GM19395 (cell line): ENCODE measurements at regions not wholly inside any gene's neighbourhood (a gene's known extent, or its start where the extent isn't known, plus 50 kb on each side); places are given as distances from the start of the nearest gene placed in this dataset.
"Not testable (repeated sequence)": the region's sequence is repeated elsewhere in the genome, so short reads cannot be mapped to it uniquely, and the experiment has no call there.

Experiments
- ATAC-seq: cut with Tn5 transposase; IDR thresholded peaks from one replicate; pipeline ENCODE4 v1.9.1; 2021; ENCODE audit warnings: mild to moderate bottlenecking, moderate library complexity; ENCODE audit not compliant: unreplicated experiment

DNA sequence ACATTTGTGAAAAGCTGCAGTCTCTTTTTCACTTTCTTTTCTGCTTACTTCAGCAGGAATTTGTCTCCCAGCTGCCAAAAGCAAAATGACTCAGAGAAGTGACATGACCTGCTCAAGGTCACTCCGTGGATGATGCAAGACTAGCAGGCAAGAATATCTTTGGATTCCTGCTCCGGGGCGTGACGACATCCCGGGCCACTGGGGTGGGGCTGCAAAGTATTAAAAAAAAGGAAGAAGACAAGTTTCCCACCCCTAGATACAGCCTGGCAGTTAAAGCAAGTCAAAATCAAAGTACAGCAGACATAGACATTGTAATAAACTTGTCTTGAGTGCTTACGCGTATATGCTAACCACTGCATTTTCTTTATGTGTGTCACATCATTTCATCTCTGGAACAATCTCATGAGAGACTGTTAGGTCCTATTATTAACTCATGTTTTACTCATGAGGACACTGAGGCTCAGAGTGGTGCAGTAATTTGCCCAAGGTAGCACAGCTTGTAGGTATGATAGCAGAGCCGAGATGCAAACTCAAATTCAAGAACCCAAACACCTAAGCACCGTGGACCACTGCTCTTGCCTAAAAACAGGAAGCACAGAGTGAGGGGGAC, 485.2 kb upstream of the PROK2 start:
- no peak for ATAC-seq

DNA sequence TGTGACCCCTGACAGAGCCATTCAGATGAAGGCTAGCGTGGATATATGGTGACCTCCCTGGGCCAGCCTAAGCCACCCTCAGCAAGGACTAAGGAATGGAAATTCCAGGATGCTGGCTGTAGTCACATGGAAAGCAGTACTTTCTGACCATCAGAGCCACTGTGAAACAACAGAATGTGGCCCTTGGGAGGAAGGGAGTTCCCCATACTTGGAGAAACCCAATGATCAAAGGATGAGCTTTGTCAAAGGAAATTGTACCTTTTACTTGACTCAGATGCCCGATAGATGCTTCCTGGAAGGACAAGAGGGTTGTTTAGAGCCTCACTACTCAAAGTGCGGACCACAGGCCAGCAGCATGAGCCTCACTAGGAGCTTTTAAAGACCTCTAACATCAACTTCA, 484.5 kb upstream of the PROK2 start:
- ATAC-seq, result no peak

- not testable (repeated sequence) for ATAC-seq
Measured at GRCh38 chr3:72266921-72267524, 482.1 kb upstream of the PROK2 start.

DNA sequence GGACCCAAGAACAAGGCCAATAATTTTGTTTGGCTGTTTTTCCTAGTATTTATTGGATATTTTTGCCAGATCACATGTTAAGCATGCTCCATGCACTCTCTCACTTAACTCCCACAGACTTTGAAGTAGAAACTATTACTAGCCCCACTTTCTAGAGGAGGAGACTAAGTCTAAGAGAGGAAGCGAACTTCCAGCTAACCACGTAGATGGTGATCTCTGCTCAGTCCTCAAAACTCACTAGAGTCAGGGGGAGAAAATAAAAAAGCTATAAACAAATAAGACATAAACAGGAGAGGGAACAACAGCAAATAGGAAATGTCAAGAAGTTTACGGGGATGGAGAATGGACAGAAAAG, 481.0 kb upstream of the PROK2 start:
- peak; percentile 36 for ATAC-seq

- peak; percentile 72 for ATAC-seq
Measured at GRCh38 chr3:72265256-72266015, 480.5 kb upstream of the PROK2 start.

GRCh38 chr3:72263223-72263990, 478.5 kb upstream of the PROK2 start:
- no peak for ATAC-seq

DNA sequence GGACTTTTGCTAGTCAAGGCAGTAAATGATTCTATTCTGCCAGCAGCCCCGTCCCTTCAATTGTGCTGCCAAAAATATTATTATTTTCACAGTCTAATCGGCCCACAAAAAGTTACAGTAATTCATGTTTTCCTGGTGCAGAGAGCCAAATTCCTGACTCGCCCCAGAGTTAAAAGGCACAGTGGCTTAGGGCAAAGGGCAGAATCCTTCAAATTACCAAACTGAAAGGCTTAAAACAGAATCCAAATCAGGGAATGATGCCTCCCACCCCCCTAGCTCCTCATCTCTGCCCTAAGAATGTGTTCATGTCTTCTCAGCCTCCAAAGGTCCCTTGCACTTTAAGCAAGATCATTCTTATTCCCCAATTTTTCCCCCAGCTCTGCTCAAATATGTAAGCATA, 477.8 kb upstream of the PROK2 start:
- ATAC-seq, result no peak

DNA sequence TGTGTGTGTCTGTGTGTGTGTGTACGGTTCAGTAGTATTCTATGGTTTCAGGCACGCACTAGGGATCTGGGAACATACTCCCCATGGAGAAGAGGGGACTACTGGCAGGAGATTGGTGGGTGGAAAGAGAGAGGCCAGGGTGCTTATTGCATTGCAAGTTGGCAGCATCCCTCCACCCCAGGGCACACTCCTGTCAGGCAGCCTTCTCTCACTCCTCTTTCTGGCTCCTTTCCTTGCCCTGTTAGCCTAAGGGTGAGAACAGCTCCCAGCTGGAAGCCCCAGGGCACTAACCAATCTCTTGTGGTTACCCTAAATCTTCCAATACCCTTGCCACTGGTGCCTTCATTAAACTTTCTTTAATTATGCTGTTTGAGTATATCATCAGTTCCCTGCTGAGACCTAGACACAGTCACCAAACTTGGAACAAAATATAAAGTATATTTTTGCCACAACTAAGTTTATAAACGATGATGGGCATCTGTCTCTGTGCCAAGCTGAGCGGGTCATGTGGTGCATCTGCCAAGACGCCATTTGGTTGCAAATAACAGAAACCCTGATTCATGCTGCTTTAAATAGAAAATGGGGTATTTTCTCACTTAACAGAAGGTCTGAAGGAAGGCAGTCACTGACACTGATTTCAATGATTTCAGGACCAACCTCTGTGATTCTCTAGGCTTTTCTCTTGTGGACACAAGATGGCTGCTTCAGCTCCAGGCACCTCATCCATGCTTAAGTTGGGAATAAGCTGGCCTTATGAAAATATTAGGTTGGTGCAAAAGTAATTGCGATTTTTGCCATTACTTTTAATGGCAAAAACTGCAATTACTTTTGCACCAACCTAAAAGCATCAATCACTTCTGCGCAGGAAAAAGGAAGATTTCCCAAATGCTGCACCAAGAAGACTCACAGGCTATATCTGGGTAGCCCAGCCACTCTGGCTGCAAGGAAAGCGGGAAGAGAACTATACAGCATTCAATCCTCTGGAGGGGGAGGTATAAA, 476.9 kb upstream of the PROK2 start:
- no peak for ATAC-seq

GRCh38 chr3:72260588-72260910, 475.6 kb upstream of the PROK2 start:
- no peak for ATAC-seq

GRCh38 chr3:72259755-72260587, 475.0 kb upstream of the PROK2 start:
- no peak for ATAC-seq

DNA sequence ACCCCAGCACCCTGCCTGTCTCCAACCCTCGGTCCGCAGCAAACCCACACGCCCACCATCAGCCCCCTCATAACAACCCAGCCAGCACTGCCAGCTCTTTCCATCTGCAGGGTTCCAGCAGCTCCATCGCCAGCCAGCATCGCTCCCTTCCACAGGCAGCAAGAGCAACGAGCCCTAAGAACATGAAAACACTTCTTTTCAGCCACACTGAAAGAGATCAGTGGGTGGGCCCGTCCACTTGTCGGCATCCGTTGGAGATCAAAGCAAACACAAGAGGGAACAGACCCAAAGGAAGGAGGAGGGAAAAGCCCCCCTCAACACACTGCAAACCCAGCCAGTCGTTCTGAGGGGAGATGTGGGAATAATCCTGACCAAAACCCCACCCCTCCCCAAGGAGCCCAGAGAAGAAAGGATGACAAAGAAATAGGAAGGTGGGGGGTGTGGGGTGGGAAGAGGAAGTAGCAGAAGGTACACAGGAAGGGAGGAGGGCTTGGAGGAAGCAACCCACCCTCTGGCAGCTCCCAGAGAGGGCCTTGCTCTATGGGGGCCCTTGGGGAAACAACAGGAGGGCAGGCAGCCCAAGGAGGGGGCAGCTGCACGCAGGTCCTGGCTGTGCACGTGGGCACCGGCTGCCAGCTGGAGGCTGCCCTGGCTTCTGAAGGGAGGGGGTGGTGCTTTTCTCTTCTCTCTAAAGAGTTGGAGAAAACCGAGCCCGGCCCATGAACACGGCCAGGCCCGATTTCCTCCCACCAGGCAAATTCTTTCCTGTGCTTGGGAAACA, 473.6 kb upstream of the PROK2 start:
- ATAC-seq, result no peak

- no peak for ATAC-seq
Measured at GRCh38 chr3:72257738-72258137, 472.8 kb upstream of the PROK2 start.

DNA sequence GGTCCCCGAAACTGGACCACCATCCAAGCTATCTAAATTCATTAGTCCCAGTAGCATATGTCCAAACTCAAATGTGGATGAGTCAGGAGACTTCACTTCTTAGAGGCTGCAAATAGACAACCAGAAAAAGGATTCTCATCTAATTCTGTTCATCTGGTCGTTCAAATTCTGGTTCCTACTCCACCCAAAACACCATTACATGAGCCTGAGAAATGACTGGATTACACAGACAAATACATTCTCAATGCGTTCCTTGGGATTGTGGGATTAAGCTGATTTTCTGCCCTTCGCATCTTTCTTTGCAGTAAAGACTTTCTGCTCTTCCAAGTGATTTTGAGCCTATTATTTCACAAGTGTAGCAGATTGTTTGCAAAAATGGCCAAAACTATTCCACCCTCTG, 472.3 kb upstream of the PROK2 start:
- ATAC-seq, result no peak

DNA sequence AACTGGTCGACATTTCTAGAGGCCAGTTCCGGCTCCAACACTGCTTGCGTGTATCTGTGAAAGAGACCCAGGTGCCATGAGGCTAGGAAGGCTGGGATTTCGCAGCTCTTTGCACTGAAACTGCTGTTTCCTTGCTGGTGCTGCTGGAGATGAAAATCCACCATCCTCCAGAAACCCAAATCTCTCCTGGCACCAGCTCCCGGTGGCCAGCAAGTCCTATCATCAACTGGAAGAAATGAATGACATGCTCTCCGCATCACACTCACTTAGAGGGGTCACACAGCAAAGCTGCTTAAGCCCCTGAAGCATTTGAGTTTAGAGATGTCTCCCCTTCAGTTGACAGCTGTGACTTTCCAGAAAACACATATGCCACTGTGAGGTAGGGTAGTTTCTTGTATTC, 471.8 kb upstream of the PROK2 start:
- no peak for ATAC-seq

- no peak for ATAC-seq
Measured at GRCh38 chr3:72255791-72256559, 471.0 kb upstream of the PROK2 start.

DNA sequence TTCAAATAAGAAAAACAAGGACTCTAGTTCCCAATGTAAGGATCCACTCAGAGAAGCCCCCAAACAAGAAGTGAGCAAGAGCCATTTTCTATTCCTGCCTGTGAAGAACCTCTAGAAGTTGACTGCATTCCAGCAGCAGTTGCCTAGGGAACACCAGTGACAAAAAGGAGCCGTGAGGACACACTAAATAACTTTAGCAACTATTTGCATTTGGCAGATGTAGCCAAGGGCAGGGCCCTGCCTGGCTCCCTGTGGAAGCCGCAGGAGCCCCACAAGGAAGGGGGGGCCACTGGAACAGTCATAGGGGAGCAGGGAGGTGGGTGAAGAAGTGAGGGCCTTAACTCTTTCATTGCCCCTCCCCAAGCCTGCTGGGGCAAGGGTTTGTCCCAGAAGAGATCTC, 470.2 kb upstream of the PROK2 start:
- no peak for ATAC-seq

DNA sequence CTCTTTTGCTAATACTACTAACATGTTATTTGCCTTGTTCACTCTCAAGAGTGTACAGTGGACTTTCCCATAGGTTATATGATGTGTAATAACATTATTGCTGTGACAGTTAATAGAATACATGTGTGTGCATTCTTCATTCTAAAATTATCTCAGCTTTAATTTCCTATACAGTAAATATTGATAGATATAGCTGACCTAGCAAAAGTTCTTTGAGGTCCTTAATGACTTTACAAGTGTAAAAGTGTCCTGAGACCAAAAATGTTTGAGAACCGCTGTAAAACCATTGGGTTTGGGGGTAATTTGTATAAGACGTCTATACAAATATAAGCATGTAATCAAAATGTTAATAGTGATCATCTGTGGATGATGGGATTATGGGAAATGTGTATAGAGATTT, 469.5 kb upstream of the PROK2 start:
- no peak for ATAC-seq

DNA sequence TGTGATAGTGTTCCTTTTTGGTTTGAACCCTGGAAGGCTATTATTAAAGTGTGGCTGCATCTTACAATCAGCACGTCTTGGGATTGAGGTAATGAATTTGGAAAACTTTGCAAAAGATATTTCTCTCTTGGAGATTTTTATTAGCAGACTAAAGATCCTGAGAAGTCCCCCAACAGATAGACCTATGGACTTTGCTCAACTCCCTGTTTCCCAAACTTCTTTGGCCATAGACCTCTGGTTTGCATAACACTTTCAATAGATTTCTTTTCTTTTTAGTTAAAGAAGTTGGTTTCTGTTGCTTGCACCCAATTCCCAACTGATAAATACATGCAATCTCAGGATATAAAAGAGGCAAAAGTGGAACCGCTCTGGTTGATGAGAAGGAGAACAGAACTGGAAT, 465.8 kb upstream of the PROK2 start:
- ATAC-seq, result no peak
